Activated T-helper 2 cell treated with anti-CD3 and anti-CD28 coated beads, Interferon-gamma antibody, Interleukin-2, Interleukin-4, amounts not matched to agents 10 μg/mL and 5 μg/mL and 100 μg/mL, durations not matched to agents 14 hours and 24 hours and 36 hours (primary cell): ENCODE measurements at regions not wholly inside any gene's neighbourhood (a gene's known extent, or its start where the extent isn't known, plus 50 kb on each side); places are given as distances from the start of the nearest gene placed in this dataset.
"Not testable (repeated sequence)": the region's sequence is repeated elsewhere in the genome, so short reads cannot be mapped to it uniquely, and the experiment has no call there.

ENCODE experiments used
- DNase-seq: peaks from one replicate; pipeline ENCODE4 v3.0.0; 2021; ENCODE audit warnings: low spot score
- H3K27ac Mint-ChIP-seq: one replicate; pipeline ENCODE4 v1.8.0; 2021; ENCODE audit warnings: mixed read lengths
- H3K27me3 Mint-ChIP-seq: one replicate; pipeline ENCODE4 v1.8.0; 2021; ENCODE audit warnings: low read depth, mixed read lengths
- H3K36me3 Mint-ChIP-seq: one replicate; pipeline ENCODE4 v1.8.0; 2021; ENCODE audit warnings: low read depth, mixed read lengths
- H3K4me1 Mint-ChIP-seq: one replicate; pipeline ENCODE4 v1.8.0; 2021; ENCODE audit warnings: low read depth, mixed read lengths
- H3K4me3 Mint-ChIP-seq: one replicate; pipeline ENCODE4 v1.8.0; 2021; ENCODE audit warnings: low read depth, mild to moderate bottlenecking, moderate library complexity, mixed read lengths
- H3K9me3 Mint-ChIP-seq: one replicate; pipeline ENCODE4 v1.8.0; 2021; ENCODE audit warnings: mixed read lengths
- intact Hi-C: fragments of 100-400 bp; cut with micrococcal nuclease; formaldehyde crosslinking; loops from one replicate; pipeline ENCODE4 v1.15.1; 2023

GRCh38 chr21:35824136-35824535 is 236.2 kb downstream of the SETD4 start:
- no peaks in the 10 kb centered on the region for H3K4me1 Mint-ChIP-seq
- H3K27ac Mint-ChIP-seq, result no peak overlapping the region
- intact Hi-C loops, result no loop called here
- H3K27me3 Mint-ChIP-seq, result peaks cover 20% of the 10 kb centered on the region
- H3K9me3 Mint-ChIP-seq, result no peaks in the 10 kb centered on the region
- H3K36me3 Mint-ChIP-seq, result no peaks in the 10 kb centered on the region
- H3K4me3 Mint-ChIP-seq, result no peak overlapping the region
- no peak for DNase-seq

GRCh38 chr21:35819134-35819533 is 241.2 kb downstream of the SETD4 start:
- H3K36me3 Mint-ChIP-seq, result no peaks in the 10 kb centered on the region
- no peaks in the 10 kb centered on the region for H3K4me1 Mint-ChIP-seq
- no peaks in the 10 kb centered on the region for H3K9me3 Mint-ChIP-seq
- peaks cover 8% of the 10 kb centered on the region for H3K27me3 Mint-ChIP-seq
- intact Hi-C loops, result no loop called here
- no peak overlapping the region for H3K27ac Mint-ChIP-seq
- no peak for DNase-seq
- H3K4me3 Mint-ChIP-seq, result no peak overlapping the region

- Mint-ChIP-seq H3K9me3 (no peaks in the 10 kb centered on the region), H3K4me3 (no peak overlapping the region), H3K4me1 (no peaks in the 10 kb centered on the region), H3K36me3 (no peaks in the 10 kb centered on the region), H3K27ac (no peak overlapping the region), H3K27me3 (peaks cover 6% of the 10 kb centered on the region)
- DNase-seq, result no peak
- intact Hi-C loops, result no loop called here
Measured at GRCh38 chr21:35818597-35818996, 241.7 kb downstream of the SETD4 start.

- Mint-ChIP-seq H3K27me3 (peaks cover 12% of the 10 kb centered on the region), H3K27ac (no peak overlapping the region), H3K4me1 (no peaks in the 10 kb centered on the region), H3K9me3 (no peaks in the 10 kb centered on the region), H3K4me3 (no peak overlapping the region), H3K36me3 (no peaks in the 10 kb centered on the region)
- no peak for DNase-seq
- intact Hi-C loops, result no loop called here
Measured at GRCh38 chr21:35814858-35815619, 245.3 kb downstream of the SETD4 start.

GRCh38 chr21:35812679-35813078 is 247.6 kb downstream of the SETD4 start:
- H3K9me3 Mint-ChIP-seq, result no peaks in the 10 kb centered on the region
- H3K36me3 Mint-ChIP-seq, result no peaks in the 10 kb centered on the region
- intact Hi-C loops, result no loop called here
- no peak overlapping the region for H3K4me3 Mint-ChIP-seq
- no peak for DNase-seq
- no peaks in the 10 kb centered on the region for H3K4me1 Mint-ChIP-seq
- H3K27me3 Mint-ChIP-seq, result peaks cover 16% of the 10 kb centered on the region
- no peak overlapping the region for H3K27ac Mint-ChIP-seq

- H3K4me3 Mint-ChIP-seq, result no peak overlapping the region
- peaks cover 16% of the 10 kb centered on the region for H3K27me3 Mint-ChIP-seq
- H3K27ac Mint-ChIP-seq, result no peak overlapping the region
- no peaks in the 10 kb centered on the region for H3K36me3 Mint-ChIP-seq
- H3K9me3 Mint-ChIP-seq, result no peaks in the 10 kb centered on the region
- H3K4me1 Mint-ChIP-seq, result no peaks in the 10 kb centered on the region
- intact Hi-C loops, result no loop called here
- DNase-seq, result no peak
Measured at GRCh38 chr21:35811191-35811806, 249.0 kb downstream of the SETD4 start.

GRCh38 chr21:35810431-35810970 is 249.8 kb downstream of the SETD4 start:
- Mint-ChIP-seq H3K27me3 (peaks cover 16% of the 10 kb centered on the region), H3K4me1 (no peaks in the 10 kb centered on the region), H3K4me3 (no peak overlapping the region), H3K9me3 (no peaks in the 10 kb centered on the region), H3K27ac (no peak overlapping the region), H3K36me3 (no peaks in the 10 kb centered on the region)
- DNase-seq, result no peak
- intact Hi-C loops, result no loop called here

GRCh38 chr21:35801391-35801790 is 258.9 kb downstream of the SETD4 start:
- Mint-ChIP-seq H3K27me3 (peaks cover 24% of the 10 kb centered on the region), H3K4me1 (no peaks in the 10 kb centered on the region), H3K27ac (no peak overlapping the region), H3K4me3 (no peak overlapping the region), H3K9me3 (no peaks in the 10 kb centered on the region), H3K36me3 (no peaks in the 10 kb centered on the region)
- intact Hi-C loops, result no loop called here
- no peak for DNase-seq

GRCh38 chr21:35800796-35801385 is 259.4 kb downstream of the SETD4 start:
- H3K36me3 Mint-ChIP-seq, H3K9me3 Mint-ChIP-seq, H3K27ac Mint-ChIP-seq, H3K4me3 Mint-ChIP-seq, H3K4me1 Mint-ChIP-seq, DNase-seq, intact Hi-C loops: not testable (repeated sequence)
- peaks cover 24% of the 10 kb centered on the region for H3K27me3 Mint-ChIP-seq

GRCh38 chr21:35796844-35797243 is 263.5 kb downstream of the SETD4 start:
- peaks cover 9% of the 10 kb centered on the region for H3K27me3 Mint-ChIP-seq

GRCh38 chr21:35794527-35794926 is 265.8 kb downstream of the SETD4 start:
- H3K27ac Mint-ChIP-seq, H3K4me1 Mint-ChIP-seq, intact Hi-C loops, H3K9me3 Mint-ChIP-seq, H3K27me3 Mint-ChIP-seq, DNase-seq, H3K4me3 Mint-ChIP-seq, H3K36me3 Mint-ChIP-seq: not testable (repeated sequence)

More at GRCh38 chr21:35796844-35797243, 263.5 kb downstream of the SETD4 start:
- intact Hi-C loops, result no loop called here
- DNase-seq, result no peak
- Mint-ChIP-seq H3K9me3 (no peaks in the 10 kb centered on the region), H3K4me3 (no peak overlapping the region), H3K36me3 (no peaks in the 10 kb centered on the region), H3K27ac (no peak overlapping the region), H3K4me1 (no peaks in the 10 kb centered on the region)

- no peaks in the 10 kb centered on the region for H3K9me3 Mint-ChIP-seq
- H3K27me3 Mint-ChIP-seq, result peaks cover 2% of the 10 kb centered on the region
- intact Hi-C loops, result no loop called here
- DNase-seq, result no peak
- no peak overlapping the region for H3K4me3 Mint-ChIP-seq
- H3K36me3 Mint-ChIP-seq, result no peaks in the 10 kb centered on the region
- H3K4me1 Mint-ChIP-seq, result no peaks in the 10 kb centered on the region
- H3K27ac Mint-ChIP-seq, result no peak overlapping the region
Measured at GRCh38 chr21:35792569-35793305, 267.6 kb downstream of the SETD4 start.
